OCI-LY7 (cell line): ENCODE measurements at regions not wholly inside any gene's neighbourhood (a gene's known extent, or its start where the extent isn't known, plus 50 kb on each side); places are given as distances from the start of the nearest gene placed in this dataset.
A peak's percentile ranks its signal among the peaks of the same experiment; 100 is the strongest.

Experiments
- BruUV-seq: library from RNA; stranded (reverse); fragments of 400-500 nt; replicated peaks from 2 replicates; lab custom pipeline; 2021; lab: Mats Ljungman, UMichigan
- CTCF ChIA-PET: fragments of 300-600 bp; sonication (Branson Sonifier 250); formaldehyde crosslinking; loops from one replicate; lab custom pipeline; 2022; ENCODE audit warnings: antibody characterized with exemption; ENCODE audit not compliant: unreplicated experiment; lab: Charles Lee
- POLR2A ChIA-PET: fragments of 300-600 bp; sonication (Branson Sonifier 250); formaldehyde crosslinking; loops from one replicate; lab custom pipeline; 2022; ENCODE audit warnings: antibody characterized with exemption; lab: Charles Lee
- DNase-seq: peaks from one replicate; pipeline ENCODE4 v3.0.0-alpha.2; 2015; ENCODE audit warnings: low spot score
- H2AFZ ChIP-seq: fragments of 200-600 bp; sonication (generic), shearing (Covaris generic); 2 replicates; pipeline ENCODE4 v1.6.1; 2014; ENCODE audit warnings: mild to moderate bottlenecking, antibody characterized with exemption, low read length, moderate library complexity
- H3K27ac ChIP-seq: fragments of 200-600 bp; sonication (generic); 2 replicates; pipeline ENCODE4 v1.5.1; 2014; ENCODE audit warnings: mixed run types, low read depth, mild to moderate bottlenecking, moderate library complexity, low read length, inconsistent platforms; ENCODE audit not compliant: poor library complexity, severe bottlenecking
- H3K36me3 ChIP-seq: fragments of 200-600 bp; sonication (generic); 2 replicates; pipeline ENCODE4 v1.6.1; 2014; ENCODE audit warnings: mild to moderate bottlenecking, antibody characterized with exemption, low read length, moderate library complexity, mixed read lengths; ENCODE audit not compliant: insufficient read depth
- H3K4me1 ChIP-seq: fragments of 200-600 bp; sonication (generic); 2 replicates; pipeline ENCODE4 v1.5.1; 2014; ENCODE audit warnings: mild to moderate bottlenecking, low read length; ENCODE audit not compliant: insufficient read depth, poor library complexity, severe bottlenecking
- H3K4me2 ChIP-seq: fragments of 200-600 bp; sonication (generic); 2 replicates; pipeline ENCODE4 v1.6.1; 2014; ENCODE audit warnings: mild to moderate bottlenecking, low read length
- H3K4me3 ChIP-seq: fragments of 200-600 bp; sonication (generic); 2 replicates; pipeline ENCODE4 v1.5.1; 2014; ENCODE audit warnings: mild to moderate bottlenecking, low read depth, low read length; ENCODE audit not compliant: poor library complexity, severe bottlenecking
- H3K79me2 ChIP-seq: fragments of 200-600 bp; sonication (generic); 2 replicates; pipeline ENCODE4 v1.6.1; 2016; ENCODE audit warnings: low read depth, mild to moderate bottlenecking, low read length, moderate library complexity, mixed read lengths; ENCODE audit not compliant: insufficient read depth
- H3K9me2 ChIP-seq: fragments of 200-600 bp; sonication (generic); 2 replicates; pipeline ENCODE4 v1.6.1; 2016; ENCODE audit warnings: mild to moderate bottlenecking, low read length, mixed read lengths; ENCODE audit not compliant: insufficient read depth
- H3K9me3 ChIP-seq: fragments of 200-600 bp; sonication (generic); 2 replicates; pipeline ENCODE4 v1.6.1; 2014; ENCODE audit warnings: mild to moderate bottlenecking, mixed run types, low read length, mixed read lengths
- H4K20me1 ChIP-seq: fragments of 200-600 bp; sonication (generic); 2 replicates; pipeline ENCODE4 v1.6.1; 2014; ENCODE audit warnings: mild to moderate bottlenecking, antibody characterized with exemption, low read length, moderate library complexity, mixed read lengths; ENCODE audit not compliant: insufficient read depth
- EZH2phosphoT487 ChIP-seq: fragments of 200-600 bp; sonication (generic); IDR thresholded peaks from 2 replicates; pipeline ENCODE4 v1.6.1; 2018; ENCODE audit warnings: low read depth, borderline replicate concordance, mild to moderate bottlenecking, mixed run types, antibody characterized with exemption, low read length, moderate library complexity, mixed read lengths
- intact Hi-C: fragments of 100-400 bp; cut with micrococcal nuclease; formaldehyde crosslinking; loops from one replicate; pipeline ENCODE4 v1.10.0; 2022; ENCODE audit not compliant: unreplicated experiment
- TF ChIP-seq, protein P1 (sequence below): fragments of 200-600 bp; sonication (generic); conservative IDR thresholded peaks from 2 replicates; pipeline ENCODE4 v1.5.1; 2014; ENCODE audit warnings: mild to moderate bottlenecking, antibody characterized with exemption, low read length, moderate library complexity, mixed read lengths

DNA sequence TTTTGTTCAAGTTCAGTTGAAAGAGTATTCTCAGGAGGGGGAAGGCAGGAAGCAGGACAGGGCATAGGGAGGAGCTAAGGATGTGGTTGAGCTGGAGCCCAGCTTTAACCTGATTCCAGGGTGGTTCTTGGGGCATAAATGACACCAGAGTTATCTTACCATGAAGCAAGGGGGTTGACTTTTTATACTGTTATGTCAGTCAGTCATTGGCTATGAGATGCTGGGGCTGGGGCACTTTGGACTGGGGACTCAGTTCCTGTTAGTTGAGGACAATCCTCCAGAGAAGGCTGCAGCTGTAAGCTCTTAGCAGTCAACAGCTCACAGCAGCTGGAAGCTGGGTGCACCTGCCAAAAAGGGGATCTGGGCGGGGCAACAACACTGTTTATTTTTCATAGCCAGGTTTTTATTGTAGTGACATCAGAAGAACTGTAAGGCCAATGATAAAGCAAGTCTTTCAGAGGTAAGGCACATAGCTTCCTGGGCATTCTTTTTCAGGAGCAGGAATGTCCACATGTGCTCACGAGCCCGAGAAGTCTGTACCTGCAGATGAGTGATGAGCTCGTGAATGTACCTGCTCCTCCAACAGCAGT, 78.5 kb downstream of the MID1IP1 start:
- intact Hi-C loops = loop anchor here (1.0 kb wide), 1 partner anchor 74 kb away; no protein-coding TSS in a partner anchor
- H3K36me3 ChIP-seq = no peaks in the 10 kb centered on the region; the same call in 1 of the 2 replicates
- POLR2A ChIA-PET = interaction anchor here (1.3 to 6.3 kb wide), 8 partner anchors 11 to 75 kb away, joined by 3 to 91 read pairs (median 14); partner anchors contain the start of gene MID1IP1
- H3K9me2 ChIP-seq = no peaks in the 10 kb centered on the region
- CTCF ChIA-PET = interaction anchor here (0.6 to 1.3 kb wide), 2 partner anchors 12 to 72 kb away, joined by 3 to 5 read pairs; no protein-coding TSS in a partner anchor
- peak overlapping the region; percentile 96; the same call in 1 of the 2 replicates for H2AFZ ChIP-seq
- H4K20me1 ChIP-seq = no peaks in the 10 kb centered on the region
- peak; percentile 95 for DNase-seq
- H3K79me2 ChIP-seq = no peaks in the 10 kb centered on the region
- TF ChIP-seq, protein P1, sequence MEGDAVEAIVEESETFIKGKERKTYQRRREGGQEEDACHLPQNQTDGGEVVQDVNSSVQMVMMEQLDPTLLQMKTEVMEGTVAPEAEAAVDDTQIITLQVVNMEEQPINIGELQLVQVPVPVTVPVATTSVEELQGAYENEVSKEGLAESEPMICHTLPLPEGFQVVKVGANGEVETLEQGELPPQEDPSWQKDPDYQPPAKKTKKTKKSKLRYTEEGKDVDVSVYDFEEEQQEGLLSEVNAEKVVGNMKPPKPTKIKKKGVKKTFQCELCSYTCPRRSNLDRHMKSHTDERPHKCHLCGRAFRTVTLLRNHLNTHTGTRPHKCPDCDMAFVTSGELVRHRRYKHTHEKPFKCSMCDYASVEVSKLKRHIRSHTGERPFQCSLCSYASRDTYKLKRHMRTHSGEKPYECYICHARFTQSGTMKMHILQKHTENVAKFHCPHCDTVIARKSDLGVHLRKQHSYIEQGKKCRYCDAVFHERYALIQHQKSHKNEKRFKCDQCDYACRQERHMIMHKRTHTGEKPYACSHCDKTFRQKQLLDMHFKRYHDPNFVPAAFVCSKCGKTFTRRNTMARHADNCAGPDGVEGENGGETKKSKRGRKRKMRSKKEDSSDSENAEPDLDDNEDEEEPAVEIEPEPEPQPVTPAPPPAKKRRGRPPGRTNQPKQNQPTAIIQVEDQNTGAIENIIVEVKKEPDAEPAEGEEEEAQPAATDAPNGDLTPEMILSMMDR = no peak
- TF ChIP-seq EZH2phosphoT487 = no peak
- H3K9me3 ChIP-seq = peaks cover 20% of the 10 kb centered on the region; the same call in 1 of the 2 replicates
- peak overlapping the region; percentile 100 for H3K27ac ChIP-seq
- H3K4me3 ChIP-seq = peak overlapping the region; percentile 64
- H3K4me2 ChIP-seq = peak overlapping the region; percentile 86
- H3K4me1 ChIP-seq = peaks cover 58% of the 10 kb centered on the region
- no TSS peak for BruUV-seq

DNA sequence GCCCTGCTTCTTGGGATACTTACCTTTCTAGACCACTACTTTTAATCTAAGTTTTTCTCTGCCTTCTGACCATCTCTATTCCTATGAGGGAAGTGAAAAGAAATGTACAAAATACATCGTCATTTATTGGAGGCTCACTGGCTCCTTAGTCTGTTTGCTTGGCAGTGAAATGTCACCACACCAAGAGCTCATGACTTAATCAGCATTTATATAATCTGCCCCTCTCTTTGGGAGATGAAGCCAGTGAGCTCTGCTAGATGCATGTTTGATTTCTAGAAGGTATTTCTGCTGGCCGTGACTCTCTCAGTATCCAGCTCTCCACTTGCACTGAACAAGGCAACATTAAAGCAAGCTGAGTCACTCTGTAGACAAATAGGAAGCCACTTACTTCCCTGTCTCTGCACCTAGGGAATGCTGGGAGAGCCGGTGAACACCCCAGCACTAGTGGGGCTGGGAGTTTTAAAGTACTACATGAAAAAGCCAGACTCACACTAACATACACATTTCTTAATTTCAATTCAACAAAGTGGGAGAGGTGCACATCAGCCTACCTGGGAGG, 79.1 kb downstream of the MID1IP1 start:
- H3K27ac ChIP-seq = peak overlapping the region; percentile 100

More for the DNA sequence above, 79.1 kb downstream of the MID1IP1 start:
- peak overlapping the region; percentile 64 for H3K4me3 ChIP-seq
- no peaks in the 10 kb centered on the region; the same call in 1 of the 2 replicates for H3K36me3 ChIP-seq
- H4K20me1 ChIP-seq = no peaks in the 10 kb centered on the region
- H3K9me2 ChIP-seq = no peaks in the 10 kb centered on the region
- CTCF ChIA-PET = interaction anchor here (1.3 kb wide), 1 partner anchor 73 kb away, joined by 5 read pairs; no protein-coding TSS in a partner anchor
- peak; percentile 29 for DNase-seq
- peak overlapping the region; percentile 96 for H2AFZ ChIP-seq
- H3K4me2 ChIP-seq = peak overlapping the region; percentile 86
- no peaks in the 10 kb centered on the region for H3K79me2 ChIP-seq
- POLR2A ChIA-PET = interaction anchor here (0.6 to 6.3 kb wide), 10 partner anchors 11 to 76 kb away, joined by 3 to 91 read pairs (median 8); partner anchors contain the start of gene MID1IP1
- BruUV-seq = no TSS peak
- H3K4me1 ChIP-seq = peaks cover 58% of the 10 kb centered on the region
- TF ChIP-seq, protein P1 = no peak
- TF ChIP-seq EZH2phosphoT487 = no peak
- intact Hi-C loops = no loop called here
- H3K9me3 ChIP-seq = peaks cover 20% of the 10 kb centered on the region; the same call in 1 of the 2 replicates
